ENCODE measurements at regions not wholly inside any gene's neighbourhood (a gene's known extent, or its start where the extent isn't known, plus 50 kb on each side); places are given as distances from the start of the nearest gene placed in this dataset.

GRCh38 chr9:13960011-13960765 is 353.8 kb downstream of the NFIB start:
- Histone ChIP-seq H3K9me2 (ENCODE audit: insufficient read depth, low read length) (no peaks in the 10 kb centered on the region), H3K4me2 (ENCODE audit: low read length) (no peak overlapping the region), H4K20me1 (ENCODE audit: insufficient read depth, low read length) (no peaks in the 10 kb centered on the region), H3K27ac (ENCODE audit: low read depth, low read length, poor library complexity, severe bottlenecking) (no peak overlapping the region), H3K4me3 (ENCODE audit: low read depth, low read length, poor library complexity, severe bottlenecking) (no peak overlapping the region), H3K36me3 (ENCODE audit: insufficient read depth, low read length) (no peaks in the 10 kb centered on the region), H3K9me3 (ENCODE audit: low read length) (no peaks in the 10 kb centered on the region), H3K4me1 (ENCODE audit: insufficient read depth, low read length, poor library complexity, severe bottlenecking) (no peaks in the 10 kb centered on the region), H2AFZ (ENCODE audit: low read length) (no peak overlapping the region), H3K79me2 (ENCODE audit: insufficient read depth, low read depth, low read length) (no peaks in the 10 kb centered on the region)
- intact Hi-C loops (cut with micrococcal nuclease; ENCODE audit: unreplicated experiment) = no loop called here
- DNase-seq (ENCODE audit: low spot score) = no peak
- TF ChIP-seq EZH2phosphoT487 (IDR thresholded peaks at IDR 0.05; ENCODE audit: borderline replicate concordance, low read depth, low read length) (no peak), CTCF (conservative IDR thresholded peaks at IDR 0.05; ENCODE audit: low read length) (no peak)
- ChIA-PET POLR2A (interaction anchor here (0.7 to 1.5 kb wide), 2 partner anchors 12 to 24 kb away, joined by 3 read pairs; no protein-coding TSS in a partner anchor), CTCF (ENCODE audit: unreplicated experiment) (no interaction called here)
- BruUV-seq (replicated peaks) = no TSS peak

DNA sequence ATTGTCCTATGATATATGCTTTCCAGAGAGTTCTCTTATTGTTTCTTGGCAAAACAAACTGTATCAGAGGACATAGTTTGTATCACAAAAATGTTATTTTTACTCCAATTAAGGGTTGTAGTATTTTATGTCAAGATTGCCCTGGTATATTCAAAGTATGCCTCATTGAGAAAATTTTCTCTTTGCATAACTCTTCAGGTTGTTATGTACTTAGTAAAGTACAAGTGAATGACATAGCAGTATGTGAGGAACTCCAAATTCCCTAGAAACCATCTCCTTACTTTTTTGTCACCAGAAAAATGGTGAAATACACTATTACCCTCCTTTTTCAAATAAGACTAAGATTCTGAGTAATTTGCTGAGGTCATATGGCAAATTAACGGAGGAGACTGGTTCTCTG is 355.3 kb downstream of the NFIB start:
- BruUV-seq (replicated peaks) = no TSS peak
- Histone ChIP-seq H3K79me2 (ENCODE audit: insufficient read depth, low read depth, low read length) (no peaks in the 10 kb centered on the region), H3K4me3 (ENCODE audit: low read depth, low read length, poor library complexity, severe bottlenecking) (no peak overlapping the region), H2AFZ (ENCODE audit: low read length) (no peak overlapping the region), H3K9me2 (ENCODE audit: insufficient read depth, low read length) (no peaks in the 10 kb centered on the region), H3K4me2 (ENCODE audit: low read length) (no peak overlapping the region), H3K27ac (ENCODE audit: low read depth, low read length, poor library complexity, severe bottlenecking) (no peak overlapping the region), H3K36me3 (ENCODE audit: insufficient read depth, low read length) (no peaks in the 10 kb centered on the region), H3K4me1 (ENCODE audit: insufficient read depth, low read length, poor library complexity, severe bottlenecking) (no peaks in the 10 kb centered on the region), H3K9me3 (ENCODE audit: low read length) (no peaks in the 10 kb centered on the region), H4K20me1 (ENCODE audit: insufficient read depth, low read length) (no peaks in the 10 kb centered on the region)
- TF ChIP-seq CTCF (conservative IDR thresholded peaks at IDR 0.05; ENCODE audit: low read length) (no peak), EZH2phosphoT487 (IDR thresholded peaks at IDR 0.05; ENCODE audit: borderline replicate concordance, low read depth, low read length) (no peak)
- ChIA-PET CTCF (ENCODE audit: unreplicated experiment) (no interaction called here), POLR2A (no interaction called here)
- intact Hi-C loops (cut with micrococcal nuclease; ENCODE audit: unreplicated experiment) = no loop called here
- no peak for DNase-seq (ENCODE audit: low spot score)

DNA sequence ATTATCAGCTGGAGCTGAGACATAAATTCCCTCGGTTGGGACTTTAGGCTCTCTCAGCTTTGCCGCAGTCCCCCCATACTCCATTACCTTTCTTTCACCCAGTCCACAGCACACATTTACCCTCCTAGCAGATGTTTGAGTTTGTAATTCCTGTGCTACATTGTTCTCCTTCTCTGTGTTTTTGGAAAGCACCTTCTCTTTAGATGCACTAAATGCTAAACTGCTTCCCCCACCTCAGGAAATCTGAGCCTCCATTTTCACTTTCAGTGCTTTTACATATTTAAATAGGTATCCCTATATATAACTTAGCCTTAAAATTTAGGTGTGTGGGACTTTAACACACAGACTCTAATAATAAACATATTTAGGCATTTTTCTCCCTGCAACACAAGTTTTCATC is 356.9 kb downstream of the NFIB start:
- POLR2A ChIA-PET = interaction anchor here (0.6 to 0.7 kb wide), 2 partner anchors 35 to 137 kb away, joined by 3 to 4 read pairs; no protein-coding TSS in a partner anchor
- TF ChIP-seq EZH2phosphoT487 (IDR thresholded peaks at IDR 0.05; ENCODE audit: borderline replicate concordance, low read depth, low read length) = no peak
- TF ChIP-seq CTCF (conservative IDR thresholded peaks at IDR 0.05; ENCODE audit: low read length) = no peak
- CTCF ChIA-PET (ENCODE audit: unreplicated experiment) = no interaction called here
- no peak overlapping the region for H3K27ac ChIP-seq (ENCODE audit: low read depth, low read length, poor library complexity, severe bottlenecking)
- H3K79me2 ChIP-seq (ENCODE audit: insufficient read depth, low read depth, low read length) = no peaks in the 10 kb centered on the region
- H3K4me2 ChIP-seq (ENCODE audit: low read length) = no peak overlapping the region
- H2AFZ ChIP-seq (ENCODE audit: low read length) = no peak overlapping the region
- H3K4me1 ChIP-seq (ENCODE audit: insufficient read depth, low read length, poor library complexity, severe bottlenecking) = no peaks in the 10 kb centered on the region
- H4K20me1 ChIP-seq (ENCODE audit: insufficient read depth, low read length) = no peaks in the 10 kb centered on the region
- no peaks in the 10 kb centered on the region for H3K9me3 ChIP-seq (ENCODE audit: low read length)
- no TSS peak for BruUV-seq (replicated peaks)
- no peaks in the 10 kb centered on the region for H3K9me2 ChIP-seq (ENCODE audit: insufficient read depth, low read length)
- no peaks in the 10 kb centered on the region for H3K36me3 ChIP-seq (ENCODE audit: insufficient read depth, low read length)
- H3K4me3 ChIP-seq (ENCODE audit: low read depth, low read length, poor library complexity, severe bottlenecking) = no peak overlapping the region
- intact Hi-C loops (cut with micrococcal nuclease; ENCODE audit: unreplicated experiment) = no loop called here
- DNase-seq (ENCODE audit: low spot score) = no peak

All from OCI-LY7 (cell line).